ENCODE measurements at regions not wholly inside any gene's neighbourhood (a gene's known extent, or its start where the extent isn't known, plus 50 kb on each side); places are given as distances from the start of the nearest gene placed in this dataset.

GRCh38 chr3:34102288-34102687 lies 303.9 kb downstream of the PDCD6IP start:
- Histone ChIP-seq H3K27ac (ENCODE audit: insufficient read depth, low read depth, low read length) (no peak overlapping the region), H3K4me1 (ENCODE audit: control insufficient read depth, extremely low read depth, insufficient read depth, low read length) (no peaks in the 10 kb centered on the region), H3K36me3 (ENCODE audit: control insufficient read depth in 2 of 2, extremely low read depth in 1 of 2, insufficient read depth in 2 of 2, low read length in 2 of 2) (no peaks in the 10 kb centered on the region), H2AFZ (ENCODE audit: low read depth, low read length) (no peak overlapping the region), H4K20me1 (replicated peaks; ENCODE audit: control insufficient read depth, extremely low read depth, insufficient read depth, low read length) (no peaks in the 10 kb centered on the region), H3K9me3 (replicated peaks; ENCODE audit: control insufficient read depth, insufficient read depth, low read length) (no peaks in the 10 kb centered on the region), H3K27me3 (ENCODE audit: control insufficient read depth in 2 of 2, insufficient read depth in 2 of 2, low read length in 2 of 2) (peaks cover 6 to 12% of the 10 kb centered on the region in 2 experiments), H3K4me2 (ENCODE audit: insufficient read depth, low read length) (no peak overlapping the region), H3K4me3 (replicated peaks in 1 of 3; ENCODE audit: insufficient read depth in 1 of 3, low read depth in 1 of 3, low read length in 3 of 3) (no peak overlapping the region), H3K9ac (replicated peaks; ENCODE audit: extremely low read depth, insufficient read depth, low read length) (no peak overlapping the region), H3K79me2 (ENCODE audit: control insufficient read depth, insufficient read depth, low read length) (no peaks in the 10 kb centered on the region), H3K9me1 (replicated peaks; ENCODE audit: control insufficient read depth, extremely low read depth, insufficient read depth, low read length) (no peaks in the 10 kb centered on the region)
- no peak for FAIRE-seq
- TF ChIP-seq MAX (IDR thresholded peaks at IDR 0.05; ENCODE audit: insufficient read depth, insufficient read length) (no peak), GATA2 (IDR thresholded peaks at IDR 0.05; ENCODE audit: insufficient read depth, insufficient read length, low read depth, low read length) (no peak), EZH2 (IDR thresholded peaks at IDR 0.05; ENCODE audit: borderline replicate concordance, low read depth, low read length, severe bottlenecking) (no peak), FOS (IDR thresholded peaks at IDR 0.05; ENCODE audit: borderline replicate concordance, insufficient read depth, low read length) (no peak), MYC (IDR thresholded peaks at IDR 0.05; ENCODE audit: low read depth, low read length) (no peak), POLR2A (IDR thresholded peaks at IDR 0.05; ENCODE audit: low read depth, low read length) (no peak), CTCF (IDR thresholded peaks at IDR 0.05; ENCODE audit: extremely low read depth in 1 of 2, insufficient read depth in 1 of 2, low read depth in 1 of 2, low read length in 2 of 2) (no peak), JUN (IDR thresholded peaks at IDR 0.05; ENCODE audit: borderline replicate concordance, insufficient read depth, insufficient read length, low read depth) (no peak), POLR2AphosphoS5 (IDR thresholded peaks at IDR 0.05; ENCODE audit: insufficient read depth, low read depth, low read length) (no peak)
- POLR2A ChIA-PET = no interaction called here
- dilution Hi-C loops (cut with MboI; ENCODE audit: extremely low pct_ligation_motif_present, low sequenced_read_pairs) (no loop called here), intact Hi-C loops (cut with micrococcal nuclease) (loop anchor here (10.0 kb wide), 1 partner anchor 283 kb away; no protein-coding TSS in a partner anchor)
- BruUV-seq (replicated peaks) = no TSS peak
- no peak for DNase-seq (ENCODE audit: low read depth, low spot score)
- CTCF ChIA-PET = interaction anchor here (1.7 to 2.5 kb wide), 2 partner anchors 582 to 1806 kb away, joined by 6 to 7 read pairs; no protein-coding TSS in a partner anchor

Measured in endothelial cell of umbilical vein (primary cell).